ENCODE measurements at regions not wholly inside any gene's neighbourhood (a gene's known extent, or its start where the extent isn't known, plus 50 kb on each side); places are given as distances from the start of the nearest gene placed in this dataset.

- DNase-seq, result peak; percentile 66
- in situ Hi-C loops (cut with MboI; ENCODE audit: low pct_unique_long_range_greater_than_20kb, low sequenced_read_pairs), result no loop called here
These were observed 64.8 kb upstream of the STOX2 start for GRCh38 chr4:183840311-183840710.

- no peak for DNase-seq
- in situ Hi-C loops (cut with MboI; ENCODE audit: low pct_unique_long_range_greater_than_20kb, low sequenced_read_pairs), result no loop called here
These were observed 64.1 kb upstream of the STOX2 start for GRCh38 chr4:183841001-183841400.

- no peak for DNase-seq
- in situ Hi-C loops (cut with MboI; ENCODE audit: low pct_unique_long_range_greater_than_20kb, low sequenced_read_pairs), result no loop called here
These were observed 63.0 kb upstream of the STOX2 start for GRCh38 chr4:183842129-183842528.

GRCh38 chr4:183843248-183843671 is 61.8 kb upstream of the STOX2 start:
- in situ Hi-C loops (cut with MboI; ENCODE audit: low pct_unique_long_range_greater_than_20kb, low sequenced_read_pairs), result no loop called here
- no peak for DNase-seq

GRCh38 chr4:183846951-183847350 is 58.2 kb upstream of the STOX2 start:
- DNase-seq, result no peak
- in situ Hi-C loops (cut with MboI; ENCODE audit: low pct_unique_long_range_greater_than_20kb, low sequenced_read_pairs), result no loop called here

- in situ Hi-C loops (cut with MboI; ENCODE audit: low pct_unique_long_range_greater_than_20kb, low sequenced_read_pairs), result no loop called here
- no peak for DNase-seq
These were observed 56.3 kb upstream of the STOX2 start for GRCh38 chr4:183848805-183849204.

- in situ Hi-C loops (cut with MboI; ENCODE audit: low pct_unique_long_range_greater_than_20kb, low sequenced_read_pairs), result no loop called here
- DNase-seq, result no peak
These were observed 52.1 kb upstream of the STOX2 start for GRCh38 chr4:183852910-183853547.

GRCh38 chr4:183853548-183853940 is 51.6 kb upstream of the STOX2 start:
- in situ Hi-C loops (cut with MboI; ENCODE audit: low pct_unique_long_range_greater_than_20kb, low sequenced_read_pairs), result no loop called here
- DNase-seq, result no peak

All from KBM-7 (cell line).